Subcutaneous abdominal adipose tissue (tissue), 5 donors: ENCODE measurements at regions not wholly inside any gene's neighbourhood (a gene's known extent, or its start where the extent isn't known, plus 50 kb on each side); places are given as distances from the start of the nearest gene placed in this dataset.

Experiments
- H3K27ac ChIP-seq: one replicate; pipeline ENCODE4 v1.7.0; 2013; ENCODE audit warnings: low read depth, mild to moderate bottlenecking, inconsistent platforms, low read length, moderate library complexity
- H3K27me3 ChIP-seq, 5 donors: one replicate each; pipeline ENCODE4 v1.7.0; 2013; ENCODE audit warnings: low read length in 5 of 5, inconsistent platforms in 1 of 5; ENCODE audit not compliant: control insufficient read depth in 5 of 5, insufficient read depth in 4 of 5
- H3K36me3 ChIP-seq, 5 donors: one replicate each; pipeline ENCODE4 v1.7.0; 2013; ENCODE audit warnings: low read length in 5 of 5; ENCODE audit not compliant: control insufficient read depth in 5 of 5, insufficient read depth in 5 of 5
- H3K4me1 ChIP-seq, 5 donors: one replicate each; pipeline ENCODE4 v1.7.0; 2013; ENCODE audit warnings: low read length in 5 of 5, mild to moderate bottlenecking in 3 of 5, moderate library complexity in 1 of 5; ENCODE audit not compliant: control insufficient read depth in 5 of 5, insufficient read depth in 5 of 5
- H3K4me3 ChIP-seq, 5 donors: one replicate each; pipeline ENCODE4 v1.7.0; 2013; ENCODE audit warnings: low read length in 5 of 5, low read depth in 1 of 5
- H3K9ac ChIP-seq, 5 donors: one replicate each; pipeline ENCODE4 v1.7.0; 2013; ENCODE audit warnings: low read length in 5 of 5, mild to moderate bottlenecking in 4 of 5, moderate library complexity in 3 of 5
- H3K9me3 ChIP-seq, 5 donors: one replicate each; pipeline ENCODE4 v1.7.0; 2013; ENCODE audit warnings: low read length in 5 of 5; ENCODE audit not compliant: control insufficient read depth in 5 of 5
- donor health status: healthy.
- donor health status: healthy.
- donor health status: healthy.
- donor health status: healthy.
- donor health status: healthy.

DNA sequence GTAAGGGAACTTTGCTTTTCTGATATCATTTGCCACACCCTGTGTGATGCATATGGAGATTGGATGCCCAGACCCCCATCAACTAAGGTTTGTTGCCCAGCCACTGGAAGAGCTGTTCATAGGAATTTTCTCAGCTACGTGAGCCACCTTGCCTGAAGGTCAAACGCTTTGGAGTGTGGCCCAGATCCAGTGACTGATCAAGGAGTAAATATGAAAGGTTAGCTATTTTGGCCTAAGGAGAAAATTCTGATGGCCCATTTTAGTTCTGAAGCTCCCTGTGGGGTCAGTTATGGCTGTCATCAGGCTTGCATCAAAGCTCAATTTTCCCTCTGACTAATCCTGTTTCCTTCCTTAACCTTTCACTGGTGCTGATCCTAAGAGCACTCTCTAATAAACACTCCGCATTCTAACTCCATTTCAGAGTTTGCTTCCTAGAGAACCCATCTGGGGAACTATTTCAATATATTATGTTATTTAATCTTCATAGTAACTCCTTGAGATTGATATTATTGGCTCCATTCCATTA is 407.7 kb downstream of the SPRY1 start:
- H3K9ac ChIP-seq = no peak overlapping the region
- no peak overlapping the region for H3K27ac ChIP-seq
- H3K4me3 ChIP-seq = no peak overlapping the region
- H3K27me3 ChIP-seq = no peaks in the 10 kb centered on the region
- no peaks in the 10 kb centered on the region for H3K36me3 ChIP-seq
- no peaks in the 10 kb centered on the region for H3K9me3 ChIP-seq
- peaks cover 0 to 10% (median 5%) of the 10 kb centered on the region in 5 donors for H3K4me1 ChIP-seq

GRCh38 chr4:123806056-123806455 is 409.5 kb downstream of the SPRY1 start:
- H3K9ac ChIP-seq = no peak overlapping the region
- H3K9me3 ChIP-seq = no peaks in the 10 kb centered on the region
- H3K4me3 ChIP-seq = no peak overlapping the region
- peaks cover 0 to 10% (median 5%) of the 10 kb centered on the region in 5 donors for H3K4me1 ChIP-seq
- no peaks in the 10 kb centered on the region for H3K36me3 ChIP-seq
- H3K27ac ChIP-seq = peak overlapping the region; percentile 30
- H3K27me3 ChIP-seq = no peaks in the 10 kb centered on the region

DNA sequence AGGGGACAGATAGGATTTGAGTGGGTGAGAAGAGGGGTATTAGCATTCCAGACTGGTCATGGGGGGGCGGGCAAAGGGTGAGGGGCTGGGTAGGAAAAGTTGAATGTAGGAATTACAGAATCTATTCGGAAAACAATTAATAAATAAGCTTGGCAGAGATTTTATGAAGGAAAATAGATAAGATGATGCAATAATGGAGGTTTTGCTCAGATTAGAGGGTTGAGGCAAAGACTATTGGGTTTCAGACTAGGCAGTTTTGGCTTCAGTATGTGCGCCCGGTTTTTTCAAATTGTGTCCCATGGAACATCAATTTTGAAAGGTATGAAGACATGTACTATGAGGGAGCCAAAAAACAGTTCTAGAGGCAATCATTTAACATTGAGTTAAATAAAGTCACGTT is 410.6 kb downstream of the SPRY1 start:
- no peak overlapping the region for H3K27ac ChIP-seq
- peaks cover 0 to 13% (median 6%) of the 10 kb centered on the region in 5 donors for H3K4me1 ChIP-seq
- no peak overlapping the region for H3K4me3 ChIP-seq
- H3K9ac ChIP-seq = no peak overlapping the region
- H3K27me3 ChIP-seq = no peaks in the 10 kb centered on the region
- no peaks in the 10 kb centered on the region for H3K9me3 ChIP-seq
- H3K36me3 ChIP-seq = no peaks in the 10 kb centered on the region

DNA sequence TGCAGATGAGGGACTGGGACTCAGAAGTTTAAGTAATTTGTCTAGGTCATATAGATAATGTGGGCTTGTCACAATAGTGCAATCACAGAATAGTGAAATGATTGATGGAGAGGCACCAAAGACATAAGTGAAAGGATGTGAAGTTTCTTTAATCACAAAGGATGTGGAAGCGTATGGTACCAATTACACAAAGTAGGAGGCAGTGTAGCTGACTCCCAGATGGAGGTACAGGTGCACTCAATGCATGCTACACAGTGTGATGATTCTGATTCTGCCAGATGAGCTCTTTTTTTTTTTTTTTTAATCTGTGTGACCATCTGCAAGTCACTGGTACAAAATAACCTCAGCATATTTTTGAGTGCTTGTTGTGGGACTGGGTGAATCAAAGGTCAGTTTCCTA is 411.3 kb downstream of the SPRY1 start:
- Histone ChIP-seq H3K4me1 (peaks cover 0 to 12% (median 5%) of the 10 kb centered on the region in 5 donors), H3K36me3 (no peaks in the 10 kb centered on the region), H3K27ac (no peak overlapping the region), H3K4me3 (no peak overlapping the region), H3K9ac (no peak overlapping the region), H3K27me3 (no peaks in the 10 kb centered on the region), H3K9me3 (no peaks in the 10 kb centered on the region)

DNA sequence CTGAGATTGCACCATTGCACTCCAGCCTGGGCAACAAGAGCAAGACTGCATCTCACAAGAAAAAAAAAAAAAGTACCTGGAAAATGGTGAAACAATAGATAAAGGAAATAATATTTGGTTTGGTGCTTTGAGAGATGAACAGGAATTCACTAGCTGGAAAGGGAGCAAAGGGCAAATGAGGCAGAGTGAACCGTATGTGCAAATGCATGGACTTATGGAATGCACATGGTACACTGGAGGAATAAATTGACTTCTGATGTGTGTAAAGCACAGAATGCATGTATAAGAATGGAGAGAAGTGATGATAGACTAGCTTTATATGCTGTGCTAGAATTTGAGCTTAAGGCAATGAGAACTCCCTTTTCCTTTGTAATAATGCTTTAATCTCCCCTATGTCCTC is 413.3 kb downstream of the SPRY1 start:
- H3K4me1 ChIP-seq = peaks cover 0 to 12% (median 5%) of the 10 kb centered on the region in 5 donors
- H3K36me3 ChIP-seq = no peaks in the 10 kb centered on the region
- H3K9me3 ChIP-seq = no peaks in the 10 kb centered on the region
- H3K9ac ChIP-seq = no peak overlapping the region
- no peaks in the 10 kb centered on the region for H3K27me3 ChIP-seq
- no peak overlapping the region for H3K27ac ChIP-seq
- no peak overlapping the region for H3K4me3 ChIP-seq

GRCh38 chr4:123812066-123812390 is 415.4 kb downstream of the SPRY1 start:
- no peak overlapping the region for H3K27ac ChIP-seq
- H3K36me3 ChIP-seq = no peaks in the 10 kb centered on the region
- peak overlapping the region; percentile 11 to 67 (median 58) for H3K4me3 ChIP-seq
- no peaks in the 10 kb centered on the region for H3K27me3 ChIP-seq
- peaks cover 0 to 8% (median 0%) of the 10 kb centered on the region in 5 donors for H3K4me1 ChIP-seq
- no peaks in the 10 kb centered on the region for H3K9me3 ChIP-seq
- peak overlapping the region in 2 of 5 donors; percentile 36 to 47 for H3K9ac ChIP-seq

- Histone ChIP-seq H3K27ac (no peak overlapping the region), H3K4me3 (no peak overlapping the region), H3K9me3 (no peaks in the 10 kb centered on the region), H3K9ac (no peak overlapping the region), H3K36me3 (no peaks in the 10 kb centered on the region), H3K27me3 (no peaks in the 10 kb centered on the region), H3K4me1 (peaks cover 0 to 8% (median 0%) of the 10 kb centered on the region in 5 donors)
Measured at GRCh38 chr4:123813901-123814300, 417.3 kb downstream of the SPRY1 start.

DNA sequence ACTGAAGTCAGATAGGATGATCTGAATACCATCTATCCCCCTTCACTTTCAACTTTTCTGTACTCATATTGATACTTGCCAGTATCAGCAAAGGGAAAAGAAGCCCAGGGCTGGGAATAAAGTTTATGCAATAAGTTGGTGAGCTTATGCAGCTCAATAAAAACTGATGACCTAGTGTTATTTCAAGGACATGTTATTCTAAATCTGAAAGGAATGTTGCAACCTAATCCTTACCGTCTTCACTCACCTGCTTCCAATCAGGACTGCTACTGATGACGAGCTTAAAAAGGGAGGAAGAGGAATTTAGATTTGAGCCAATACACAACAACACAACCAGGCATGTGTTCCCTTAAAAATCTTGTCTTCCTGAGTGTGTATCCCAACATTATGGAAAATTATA is 419.9 kb downstream of the SPRY1 start:
- Histone ChIP-seq H3K4me3 (no peak overlapping the region), H3K9me3 (no peaks in the 10 kb centered on the region), H3K4me1 (peaks cover 0 to 11% (median 6%) of the 10 kb centered on the region in 5 donors), H3K27ac (no peak overlapping the region), H3K36me3 (no peaks in the 10 kb centered on the region), H3K9ac (no peak overlapping the region), H3K27me3 (no peaks in the 10 kb centered on the region)

DNA sequence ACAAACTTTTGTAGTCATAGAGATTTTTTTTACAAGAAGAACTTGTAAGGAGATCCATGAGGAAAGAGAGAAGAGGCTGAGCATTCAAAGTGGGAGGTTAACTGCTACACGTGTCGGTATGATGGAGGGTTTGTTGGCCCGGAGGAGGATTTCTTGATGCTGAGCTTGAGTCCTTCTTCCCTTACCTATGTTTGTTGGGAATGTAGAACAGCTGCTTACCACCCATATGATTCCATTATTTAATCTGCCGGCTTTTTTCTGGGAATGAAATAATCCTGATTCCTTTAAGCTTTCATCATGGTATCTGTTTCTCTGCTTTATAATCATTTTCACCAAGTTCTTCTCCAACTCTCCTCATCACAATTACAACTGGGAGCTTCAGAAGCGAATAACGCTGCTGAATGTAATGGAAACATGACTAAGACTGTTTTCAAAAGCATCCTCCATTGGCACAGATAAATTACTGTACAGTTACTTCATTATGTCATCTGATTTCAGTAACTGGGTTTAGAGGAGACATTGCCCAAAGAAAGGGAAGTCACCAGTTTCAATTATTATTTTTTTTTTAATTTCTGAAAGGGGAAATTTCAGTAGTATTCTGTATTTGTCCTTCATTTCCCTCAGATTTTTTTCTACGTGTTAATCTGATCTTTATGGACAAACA is 420.6 kb downstream of the SPRY1 start:
- Histone ChIP-seq H3K36me3 (no peaks in the 10 kb centered on the region), H3K27me3 (no peaks in the 10 kb centered on the region), H3K27ac (no peak overlapping the region), H3K9ac (no peak overlapping the region), H3K4me1 (peaks cover 0 to 6% (median 3%) of the 10 kb centered on the region in 5 donors), H3K4me3 (no peak overlapping the region), H3K9me3 (no peaks in the 10 kb centered on the region)

- Histone ChIP-seq H3K27ac (no peak overlapping the region), H3K27me3 (no peaks in the 10 kb centered on the region), H3K4me1 (peaks cover 0 to 6% (median 3%) of the 10 kb centered on the region in 5 donors), H3K36me3 (no peaks in the 10 kb centered on the region), H3K4me3 (no peak overlapping the region), H3K9ac (no peak overlapping the region), H3K9me3 (no peaks in the 10 kb centered on the region)
Measured at GRCh38 chr4:123819362-123820035, 422.9 kb downstream of the SPRY1 start.
